ENCODE measurements at regions not wholly inside any gene's neighbourhood (a gene's known extent, or its start where the extent isn't known, plus 50 kb on each side); places are given as distances from the start of the nearest gene placed in this dataset.
"Not testable (repeated sequence)": the region's sequence is repeated elsewhere in the genome, so short reads cannot be mapped to it uniquely, and the experiment has no call there.

DNA sequence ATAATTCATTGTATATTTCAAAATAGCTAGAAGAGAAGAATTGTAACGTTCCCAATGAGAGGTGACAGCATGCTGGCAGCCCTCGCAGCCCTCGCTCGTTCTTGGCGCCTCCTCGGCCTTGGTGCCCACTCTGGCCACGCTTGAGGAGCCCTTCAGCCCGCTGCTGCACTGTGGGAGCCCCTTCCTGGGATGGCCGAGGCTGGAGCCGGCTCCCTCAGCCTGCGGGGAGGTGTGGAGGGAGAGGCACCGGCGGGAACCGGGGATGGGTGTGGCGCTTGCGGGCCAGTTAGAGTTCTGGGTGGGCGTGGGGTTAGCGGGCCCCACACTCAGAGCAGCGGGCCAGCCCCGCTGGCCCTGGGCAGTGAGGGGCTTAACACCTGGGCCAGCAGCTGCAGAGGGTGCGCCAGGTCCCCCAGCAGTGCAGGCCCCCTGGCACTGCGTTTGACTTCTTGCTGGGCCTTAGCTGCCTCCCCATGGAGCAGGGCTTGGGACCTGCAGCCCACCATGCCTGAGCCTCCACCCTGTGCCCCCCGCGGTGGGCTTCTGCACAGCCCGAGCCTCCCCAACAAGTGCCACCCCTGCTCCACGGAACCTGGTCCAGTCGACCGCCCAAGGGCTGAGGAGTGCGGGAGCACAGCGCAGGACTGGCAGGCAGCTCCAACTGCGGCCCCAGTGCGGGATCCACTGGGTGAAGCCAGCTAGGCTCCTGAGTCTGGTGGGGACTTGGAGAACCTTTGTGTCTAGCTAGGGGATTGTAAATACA, 437.7 kb downstream of the NAP1L3 start:
- TF ChIP-seq ELF4 (IDR thresholded peaks at IDR 0.05); TARDBP (IDR thresholded peaks at IDR 0.05); FOXK2 (IDR thresholded peaks at IDR 0.05); CTBP1 (IDR thresholded peaks at IDR 0.05; ENCODE audit: borderline replicate concordance); SUZ12 (IDR thresholded peaks at IDR 0.05); LEF1 (IDR thresholded peaks at IDR 0.05; ENCODE audit: borderline replicate concordance): not testable (repeated sequence)

All from HEK293T (cell line).